ENCODE measurements at regions not wholly inside any gene's neighbourhood (a gene's known extent, or its start where the extent isn't known, plus 50 kb on each side); places are given as distances from the start of the nearest gene placed in this dataset.
A peak's percentile ranks its signal among the peaks of the same experiment; 100 is the strongest.

DNA sequence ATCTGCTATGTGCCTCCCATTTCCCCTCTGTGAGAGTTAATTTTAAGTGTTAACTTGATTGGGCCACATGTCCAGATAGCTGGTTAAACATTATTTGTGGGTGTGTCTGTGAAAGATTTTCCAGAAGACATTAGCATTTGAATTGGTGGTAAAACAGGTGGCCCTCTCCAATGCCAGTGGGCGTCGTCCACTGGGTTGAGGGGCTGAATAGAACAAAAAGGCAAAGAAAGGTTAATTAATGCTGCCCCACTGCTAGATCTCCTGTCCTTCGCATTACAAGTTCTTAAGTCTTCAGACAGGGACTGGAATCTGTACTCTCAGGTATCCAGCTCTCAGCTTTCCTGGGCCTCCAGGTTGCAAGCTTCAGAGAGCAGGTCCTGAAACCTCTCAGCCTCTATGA is 1160.9 kb upstream of the LRRN3 start:
- no peaks in the 10 kb centered on the region for H4K20me1 ChIP-seq (ENCODE audit: insufficient read depth, low read length)
- no peak overlapping the region for H2AFZ ChIP-seq (ENCODE audit: low read length)
- H3K27ac ChIP-seq (ENCODE audit: low read length), result no peak overlapping the region
- H3K9me2 ChIP-seq (replicated peaks; ENCODE audit: insufficient read depth, low read length), result no peaks in the 10 kb centered on the region; the same call in 1 of the 2 replicates
- H3K9me3 ChIP-seq (replicated peaks; ENCODE audit: insufficient read depth, low read length), result no peaks in the 10 kb centered on the region
- H3K36me3 ChIP-seq (replicated peaks; ENCODE audit: insufficient read depth, low read length), result no peaks in the 10 kb centered on the region
- DNase-seq, result no peak
- no peaks in the 10 kb centered on the region for H3F3A ChIP-seq (ENCODE audit: insufficient read depth, low read length)
- H3K9ac ChIP-seq (ENCODE audit: low read length), result no peak overlapping the region
- H3K4me3 ChIP-seq (ENCODE audit: low read length), result no peak overlapping the region
- TF ChIP-seq EZH2phosphoT487 (IDR thresholded peaks at IDR 0.05; ENCODE audit: low read length), result no peak
- no peak for TF ChIP-seq EZH2 (optimal IDR thresholded peaks at IDR 0.05; ENCODE audit: low read depth, low read length)
- TF ChIP-seq, protein P1, sequence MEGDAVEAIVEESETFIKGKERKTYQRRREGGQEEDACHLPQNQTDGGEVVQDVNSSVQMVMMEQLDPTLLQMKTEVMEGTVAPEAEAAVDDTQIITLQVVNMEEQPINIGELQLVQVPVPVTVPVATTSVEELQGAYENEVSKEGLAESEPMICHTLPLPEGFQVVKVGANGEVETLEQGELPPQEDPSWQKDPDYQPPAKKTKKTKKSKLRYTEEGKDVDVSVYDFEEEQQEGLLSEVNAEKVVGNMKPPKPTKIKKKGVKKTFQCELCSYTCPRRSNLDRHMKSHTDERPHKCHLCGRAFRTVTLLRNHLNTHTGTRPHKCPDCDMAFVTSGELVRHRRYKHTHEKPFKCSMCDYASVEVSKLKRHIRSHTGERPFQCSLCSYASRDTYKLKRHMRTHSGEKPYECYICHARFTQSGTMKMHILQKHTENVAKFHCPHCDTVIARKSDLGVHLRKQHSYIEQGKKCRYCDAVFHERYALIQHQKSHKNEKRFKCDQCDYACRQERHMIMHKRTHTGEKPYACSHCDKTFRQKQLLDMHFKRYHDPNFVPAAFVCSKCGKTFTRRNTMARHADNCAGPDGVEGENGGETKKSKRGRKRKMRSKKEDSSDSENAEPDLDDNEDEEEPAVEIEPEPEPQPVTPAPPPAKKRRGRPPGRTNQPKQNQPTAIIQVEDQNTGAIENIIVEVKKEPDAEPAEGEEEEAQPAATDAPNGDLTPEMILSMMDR (IDR thresholded peaks at IDR 0.05; ENCODE audit: low read length), result no peak
- no peaks in the 10 kb centered on the region for H3K27me3 ChIP-seq (replicated peaks; ENCODE audit: insufficient read depth, low read length)
- no peaks in the 10 kb centered on the region for H3K79me2 ChIP-seq (ENCODE audit: low read length)
- no peaks in the 10 kb centered on the region for H3K4me1 ChIP-seq (ENCODE audit: low read length)
- no peak overlapping the region for H3K4me2 ChIP-seq (ENCODE audit: low read depth, low read length)

DNA sequence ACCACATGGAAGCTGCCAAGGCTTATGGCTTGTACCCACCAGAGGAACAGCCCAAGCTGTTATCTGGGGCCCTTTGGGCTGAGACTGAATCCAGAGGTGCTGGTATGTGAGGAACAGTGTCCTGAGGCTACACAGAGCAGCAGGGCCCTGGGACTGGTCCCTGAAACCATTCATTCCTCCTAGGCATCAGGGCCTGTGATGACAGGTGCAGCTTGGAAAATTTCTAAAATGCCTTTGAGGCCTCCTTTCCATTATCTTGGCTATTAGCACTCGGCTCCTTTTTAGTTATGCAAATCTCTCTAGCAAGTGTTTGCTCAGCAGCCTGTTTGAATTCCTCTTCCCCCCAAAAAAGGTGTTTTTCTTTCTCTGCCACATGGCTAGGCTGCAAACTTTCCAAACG is 1151.7 kb upstream of the LRRN3 start:
- H3K36me3 ChIP-seq (replicated peaks; ENCODE audit: insufficient read depth, low read length), result no peaks in the 10 kb centered on the region
- no peak overlapping the region for H2AFZ ChIP-seq (ENCODE audit: low read length)
- no peaks in the 10 kb centered on the region for H3K4me1 ChIP-seq (ENCODE audit: low read length)
- TF ChIP-seq, protein P1 (IDR thresholded peaks at IDR 0.05; ENCODE audit: low read length), result no peak
- TF ChIP-seq EZH2 (optimal IDR thresholded peaks at IDR 0.05; ENCODE audit: low read depth, low read length) (no peak), EZH2phosphoT487 (IDR thresholded peaks at IDR 0.05; ENCODE audit: low read length) (no peak)
- H4K20me1 ChIP-seq (ENCODE audit: insufficient read depth, low read length), result no peaks in the 10 kb centered on the region
- DNase-seq, result no peak
- no peak overlapping the region for H3K27ac ChIP-seq (ENCODE audit: low read length)
- H3F3A ChIP-seq (ENCODE audit: insufficient read depth, low read length), result no peaks in the 10 kb centered on the region
- no peaks in the 10 kb centered on the region for H3K9me2 ChIP-seq (replicated peaks; ENCODE audit: insufficient read depth, low read length)
- H3K79me2 ChIP-seq (ENCODE audit: low read length), result no peaks in the 10 kb centered on the region
- no peak overlapping the region for H3K4me3 ChIP-seq (ENCODE audit: low read length)
- no peak overlapping the region for H3K4me2 ChIP-seq (ENCODE audit: low read depth, low read length)
- H3K9me3 ChIP-seq (replicated peaks; ENCODE audit: insufficient read depth, low read length), result no peaks in the 10 kb centered on the region
- no peaks in the 10 kb centered on the region for H3K27me3 ChIP-seq (replicated peaks; ENCODE audit: insufficient read depth, low read length)
- H3K9ac ChIP-seq (ENCODE audit: low read length), result no peak overlapping the region

DNA sequence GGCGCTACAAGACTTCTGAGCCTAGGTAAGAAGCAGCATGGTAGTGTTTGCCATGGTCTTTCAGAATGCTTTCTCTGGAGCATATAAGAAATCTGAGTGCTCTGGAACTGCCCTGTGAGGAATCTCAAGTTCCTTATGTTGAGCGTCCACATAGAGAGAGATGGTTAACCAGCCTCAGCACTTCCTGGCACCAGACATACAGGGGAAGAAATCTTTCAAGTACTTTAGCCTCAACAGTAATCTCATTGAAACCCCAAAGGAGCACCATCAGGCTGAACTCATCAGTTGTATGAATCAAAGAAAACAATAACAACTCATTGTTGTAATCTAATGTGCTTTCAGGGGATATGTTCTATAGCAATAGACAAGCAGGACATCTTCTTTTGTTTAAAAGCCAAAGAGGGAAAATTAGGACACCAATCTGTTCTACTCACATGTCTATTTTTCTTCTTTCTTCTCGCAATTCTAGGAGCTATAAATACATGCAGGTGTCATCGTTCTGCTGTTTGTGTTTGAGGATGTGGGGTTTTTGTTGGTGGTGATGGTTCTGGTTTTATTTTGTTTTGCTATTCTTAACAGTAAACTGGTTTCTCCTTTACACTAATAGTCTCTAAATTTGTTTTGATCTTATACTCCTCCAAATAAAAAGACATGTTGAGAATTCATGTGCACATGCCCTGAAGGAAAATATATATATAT is 1145.0 kb upstream of the LRRN3 start:
- peak overlapping the region; percentile 44; the same call in 1 of the 2 replicates for H3K4me3 ChIP-seq (ENCODE audit: low read length)

More for the DNA sequence above, 1145.0 kb upstream of the LRRN3 start:
- H3K27me3 ChIP-seq (replicated peaks; ENCODE audit: insufficient read depth, low read length), result no peaks in the 10 kb centered on the region
- no peaks in the 10 kb centered on the region for H3K9me3 ChIP-seq (replicated peaks; ENCODE audit: insufficient read depth, low read length)
- H3K9me2 ChIP-seq (replicated peaks; ENCODE audit: insufficient read depth, low read length), result no peaks in the 10 kb centered on the region
- H3K4me2 ChIP-seq (ENCODE audit: low read depth, low read length), result peak overlapping the region; percentile 38
- H3K4me1 ChIP-seq (ENCODE audit: low read length), result peaks cover 10% of the 10 kb centered on the region
- no peaks in the 10 kb centered on the region for H4K20me1 ChIP-seq (ENCODE audit: insufficient read depth, low read length)
- no peaks in the 10 kb centered on the region for H3K36me3 ChIP-seq (replicated peaks; ENCODE audit: insufficient read depth, low read length)
- peak overlapping the region; percentile 74 for H2AFZ ChIP-seq (ENCODE audit: low read length)
- TF ChIP-seq EZH2phosphoT487 (IDR thresholded peaks at IDR 0.05; ENCODE audit: low read length), result no peak
- no peak for TF ChIP-seq EZH2 (optimal IDR thresholded peaks at IDR 0.05; ENCODE audit: low read depth, low read length)
- TF ChIP-seq, protein P1 (IDR thresholded peaks at IDR 0.05; ENCODE audit: low read length), result no peak
- DNase-seq, result peak; percentile 47
- H3K9ac ChIP-seq (ENCODE audit: low read length), result peak overlapping the region; percentile 11; the same call in 1 of the 2 replicates
- no peaks in the 10 kb centered on the region for H3K79me2 ChIP-seq (ENCODE audit: low read length)
- peak overlapping the region; percentile 50; the same call in 1 of the 2 replicates for H3K27ac ChIP-seq (ENCODE audit: low read length)
- H3F3A ChIP-seq (ENCODE audit: insufficient read depth, low read length), result peaks cover 11% of the 10 kb centered on the region

Data from MM.1S (cell line).